Vagina (tissue), 2 donors: ENCODE measurements at regions not wholly inside any gene's neighbourhood (a gene's known extent, or its start where the extent isn't known, plus 50 kb on each side); places are given as distances from the start of the nearest gene placed in this dataset.

Experiments
- DNase-seq, 2 donors: peaks; one replicate each; pipeline ENCODE4 v3.0.0-alpha.2; 2017; ENCODE audit errors: extremely low spot score in 2 of 2
- H3K27ac ChIP-seq: fragments of 200-600 bp; sonication (generic); one replicate; pipeline ENCODE4 v1.5.1; 2019
- H3K27me3 ChIP-seq: fragments of 200-600 bp; sonication (generic); one replicate; pipeline ENCODE4 v1.5.1; 2019
- H3K36me3 ChIP-seq, 2 donors: fragments of 200-600 bp; sonication (generic); one replicate each; pipeline ENCODE4 v1.5.1; 2017 to 2019
- H3K4me1 ChIP-seq: fragments of 200-600 bp; sonication (generic); one replicate; pipeline ENCODE4 v1.5.1; 2019
- H3K4me3 ChIP-seq, 2 donors: fragments of 200-600 bp; sonication (generic); 1 replicate in 1 of 2; 2 replicates in 1 of 2; pipeline ENCODE4 v1.5.1; 2016 to 2019
- H3K9me3 ChIP-seq: fragments of 200-600 bp; sonication (generic); one replicate; pipeline ENCODE4 v1.5.1; 2019
- CTCF ChIP-seq, 3 experiments: fragments of 450-650 bp in 2 of 3; fragments of 200-600 bp in 1 of 3; sonication (generic) in 1 of 3; IDR thresholded peaks; one replicate each; pipeline ENCODE4 v1.5.1; 2017 to 2019; ENCODE audit warnings: antibody characterized with exemption in 3 of 3, mild to moderate bottlenecking in 2 of 3, moderate library complexity in 2 of 3
- POLR2A ChIP-seq, 2 donors: fragments of 450-650 bp; IDR thresholded peaks; one replicate each; pipeline ENCODE4 v1.6.1; 2017; ENCODE audit warnings: antibody characterized with exemption in 2 of 2, mild to moderate bottlenecking in 2 of 2, moderate library complexity in 2 of 2
- POLR2AphosphoS5 ChIP-seq, 2 donors: sonication (generic); formaldehyde crosslinking; IDR thresholded peaks; one replicate each; pipeline ENCODE4 v1.9.0; 2017; ENCODE audit warnings: antibody characterized with exemption in 2 of 2, mild to moderate bottlenecking in 2 of 2, low read depth in 1 of 2; ENCODE audit not compliant: insufficient read depth in 1 of 2
- intact Hi-C: fragments of 100-400 bp; cut with DNase I; formaldehyde crosslinking; loops from one replicate; pipeline ENCODE4 v1.15.1; 2023

- Histone ChIP-seq H3K27ac (no peak overlapping the region), H3K27me3 (no peaks in the 10 kb centered on the region), H3K4me3 (no peak overlapping the region), H3K9me3 (no peaks in the 10 kb centered on the region), H3K36me3 (no peaks in the 10 kb centered on the region), H3K4me1 (no peaks in the 10 kb centered on the region)
- intact Hi-C loops: no loop called here
- TF ChIP-seq POLR2A (IDR thresholded peaks at IDR 0.05) (no peak), CTCF (IDR thresholded peaks at IDR 0.05) (no peak), POLR2AphosphoS5 (IDR thresholded peaks at IDR 0.05; ENCODE audit: insufficient read depth in 1 of 2, low read depth in 1 of 2) (no peak)
- DNase-seq: no peak
Measured at GRCh38 chr1:185632659-185633423, 101.3 kb upstream of the HMCN1 start.

GRCh38 chr1:185631843-185632242 is 102.3 kb upstream of the HMCN1 start:
- no peaks in the 10 kb centered on the region for H3K9me3 ChIP-seq
- H3K36me3 ChIP-seq: no peaks in the 10 kb centered on the region
- H3K4me1 ChIP-seq: no peaks in the 10 kb centered on the region
- TF ChIP-seq POLR2AphosphoS5 (IDR thresholded peaks at IDR 0.05; ENCODE audit: insufficient read depth in 1 of 2, low read depth in 1 of 2): no peak
- no peak for TF ChIP-seq POLR2A (IDR thresholded peaks at IDR 0.05)
- no peak for TF ChIP-seq CTCF (IDR thresholded peaks at IDR 0.05)
- DNase-seq: no peak
- intact Hi-C loops: no loop called here
- H3K4me3 ChIP-seq: no peak overlapping the region
- no peak overlapping the region for H3K27ac ChIP-seq
- H3K27me3 ChIP-seq: no peaks in the 10 kb centered on the region

GRCh38 chr1:185627761-185628501 is 106.3 kb upstream of the HMCN1 start:
- no peak for DNase-seq
- Histone ChIP-seq H3K27ac (no peak overlapping the region), H3K36me3 (no peaks in the 10 kb centered on the region), H3K27me3 (no peaks in the 10 kb centered on the region), H3K9me3 (no peaks in the 10 kb centered on the region), H3K4me1 (no peaks in the 10 kb centered on the region), H3K4me3 (no peak overlapping the region)
- intact Hi-C loops: no loop called here
- TF ChIP-seq POLR2AphosphoS5 (IDR thresholded peaks at IDR 0.05; ENCODE audit: insufficient read depth in 1 of 2, low read depth in 1 of 2) (no peak), POLR2A (IDR thresholded peaks at IDR 0.05) (no peak), CTCF (IDR thresholded peaks at IDR 0.05) (no peak)

GRCh38 chr1:185627171-185627570 is 107.0 kb upstream of the HMCN1 start:
- Histone ChIP-seq H3K9me3 (no peaks in the 10 kb centered on the region), H3K27ac (no peak overlapping the region), H3K4me3 (no peak overlapping the region), H3K36me3 (no peaks in the 10 kb centered on the region), H3K4me1 (no peaks in the 10 kb centered on the region), H3K27me3 (no peaks in the 10 kb centered on the region)
- TF ChIP-seq POLR2A (IDR thresholded peaks at IDR 0.05): no peak
- TF ChIP-seq CTCF (IDR thresholded peaks at IDR 0.05): no peak
- TF ChIP-seq POLR2AphosphoS5 (IDR thresholded peaks at IDR 0.05; ENCODE audit: insufficient read depth in 1 of 2, low read depth in 1 of 2): no peak
- intact Hi-C loops: no loop called here
- no peak for DNase-seq

GRCh38 chr1:185626344-185626743 is 107.8 kb upstream of the HMCN1 start:
- Histone ChIP-seq H3K27me3 (no peaks in the 10 kb centered on the region), H3K9me3 (no peaks in the 10 kb centered on the region), H3K4me1 (no peaks in the 10 kb centered on the region), H3K36me3 (no peaks in the 10 kb centered on the region), H3K4me3 (no peak overlapping the region), H3K27ac (no peak overlapping the region)
- TF ChIP-seq POLR2AphosphoS5 (IDR thresholded peaks at IDR 0.05; ENCODE audit: insufficient read depth in 1 of 2, low read depth in 1 of 2) (no peak), POLR2A (IDR thresholded peaks at IDR 0.05) (no peak), CTCF (IDR thresholded peaks at IDR 0.05) (no peak)
- DNase-seq: no peak
- intact Hi-C loops: no loop called here
